ENCODE measurements at regions not wholly inside any gene's neighbourhood (a gene's known extent, or its start where the extent isn't known, plus 50 kb on each side); places are given as distances from the start of the nearest gene placed in this dataset.
"Not testable (repeated sequence)": the region's sequence is repeated elsewhere in the genome, so short reads cannot be mapped to it uniquely, and the experiment has no call there.

DNA sequence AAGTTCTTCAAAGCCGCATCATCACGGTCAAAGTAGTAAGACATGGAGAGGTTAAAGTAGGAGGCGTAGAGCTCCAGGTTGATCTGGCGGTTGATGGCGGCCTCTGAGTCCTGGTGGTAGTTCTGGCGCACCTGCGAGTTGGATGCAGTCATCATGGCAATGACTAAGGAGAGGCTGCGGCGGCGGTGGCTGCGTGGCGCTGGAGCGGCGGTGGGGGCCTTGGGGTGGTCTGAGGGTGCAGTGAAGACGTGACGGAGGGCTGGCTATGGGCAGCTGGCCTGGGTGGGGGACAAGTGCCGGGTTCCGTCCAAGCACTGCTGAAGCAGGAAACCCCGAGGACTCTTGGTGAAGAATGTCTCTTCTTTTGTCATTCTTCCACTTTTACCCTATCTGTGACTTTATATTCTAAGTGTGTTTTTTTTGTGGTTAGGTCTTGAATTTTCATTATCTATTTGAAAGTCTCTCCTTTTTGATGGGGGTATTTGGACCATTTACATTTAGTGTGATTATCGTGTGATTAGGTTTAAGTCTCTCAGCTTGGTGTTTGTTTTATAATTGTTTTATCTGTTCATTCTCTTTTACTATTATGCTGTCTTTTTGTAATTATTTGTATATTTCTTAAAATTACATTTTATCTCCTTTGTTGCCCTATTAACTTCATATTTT is 94.6 kb downstream of the TFAP2B start:
- no peak overlapping the region for H3K27ac ChIP-seq (ENCODE audit: low read depth, low read length)
- H3K9me3 ChIP-seq (ENCODE audit: control insufficient read depth, insufficient read depth, low read length), result peaks cover 5% of the 10 kb centered on the region
- ChIA-PET POLR2A (no interaction called here), CTCF (no interaction called here)
- DNase-seq (ENCODE audit: low read depth, low spot score), result no peak
- H3K27me3 ChIP-seq (ENCODE audit: control insufficient read depth, insufficient read depth, low read length), result no peaks in the 10 kb centered on the region
- TF ChIP-seq, protein P1, sequence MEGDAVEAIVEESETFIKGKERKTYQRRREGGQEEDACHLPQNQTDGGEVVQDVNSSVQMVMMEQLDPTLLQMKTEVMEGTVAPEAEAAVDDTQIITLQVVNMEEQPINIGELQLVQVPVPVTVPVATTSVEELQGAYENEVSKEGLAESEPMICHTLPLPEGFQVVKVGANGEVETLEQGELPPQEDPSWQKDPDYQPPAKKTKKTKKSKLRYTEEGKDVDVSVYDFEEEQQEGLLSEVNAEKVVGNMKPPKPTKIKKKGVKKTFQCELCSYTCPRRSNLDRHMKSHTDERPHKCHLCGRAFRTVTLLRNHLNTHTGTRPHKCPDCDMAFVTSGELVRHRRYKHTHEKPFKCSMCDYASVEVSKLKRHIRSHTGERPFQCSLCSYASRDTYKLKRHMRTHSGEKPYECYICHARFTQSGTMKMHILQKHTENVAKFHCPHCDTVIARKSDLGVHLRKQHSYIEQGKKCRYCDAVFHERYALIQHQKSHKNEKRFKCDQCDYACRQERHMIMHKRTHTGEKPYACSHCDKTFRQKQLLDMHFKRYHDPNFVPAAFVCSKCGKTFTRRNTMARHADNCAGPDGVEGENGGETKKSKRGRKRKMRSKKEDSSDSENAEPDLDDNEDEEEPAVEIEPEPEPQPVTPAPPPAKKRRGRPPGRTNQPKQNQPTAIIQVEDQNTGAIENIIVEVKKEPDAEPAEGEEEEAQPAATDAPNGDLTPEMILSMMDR (IDR thresholded peaks at IDR 0.05; ENCODE audit: low read depth, low read length), result no peak
- H3K4me3 ChIP-seq (ENCODE audit: low read depth, low read length), result no peak overlapping the region

DNA sequence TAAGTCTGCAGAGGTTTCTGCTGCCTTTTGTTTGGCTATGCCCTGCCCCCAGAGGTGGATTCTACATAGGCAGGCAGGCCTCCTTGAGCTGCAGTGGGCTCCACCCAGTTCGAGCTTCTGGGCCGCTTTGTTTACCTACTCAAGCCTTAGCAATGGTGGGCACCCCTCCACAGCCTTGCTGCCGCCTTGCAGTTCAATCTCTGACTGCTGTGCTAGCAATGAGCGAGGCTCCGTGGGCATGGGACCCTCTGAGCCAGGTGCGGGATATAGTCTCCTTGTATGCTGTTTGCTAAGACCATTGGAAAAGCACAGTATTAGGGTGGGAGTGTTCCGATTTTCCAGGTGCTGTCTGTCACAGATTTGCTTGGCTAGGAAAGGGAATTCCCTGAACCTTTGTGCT is 102.7 kb downstream of the TFAP2B start:
- DNase-seq (ENCODE audit: low read depth, low spot score); H3K27ac ChIP-seq (ENCODE audit: low read depth, low read length); CTCF ChIA-PET; POLR2A ChIA-PET; H3K27me3 ChIP-seq (ENCODE audit: control insufficient read depth, insufficient read depth, low read length); H3K4me3 ChIP-seq (ENCODE audit: low read depth, low read length): not testable (repeated sequence)
- H3K9me3 ChIP-seq (ENCODE audit: control insufficient read depth, insufficient read depth, low read length), result peaks cover 11% of the 10 kb centered on the region

DNA sequence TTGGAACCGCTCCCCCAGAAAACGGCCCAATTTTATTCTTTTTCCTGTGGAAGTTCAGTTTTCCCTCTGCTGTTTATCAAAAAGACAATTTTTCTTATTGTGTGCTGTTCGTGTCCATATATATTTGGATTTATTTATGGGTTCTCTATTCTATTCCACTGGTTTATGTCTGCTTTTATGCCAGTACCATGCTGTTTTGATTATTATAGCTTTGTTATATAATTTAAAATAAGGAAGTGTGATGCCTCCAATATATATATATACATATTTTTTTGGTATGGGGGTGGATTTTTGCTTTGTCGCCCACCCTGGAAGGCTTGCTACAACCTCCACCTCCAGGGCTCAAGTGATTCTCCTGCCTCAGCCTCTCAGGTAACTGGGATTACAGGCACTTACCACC is 103.3 kb downstream of the TFAP2B start:
- no peak overlapping the region for H3K27ac ChIP-seq (ENCODE audit: low read depth, low read length)
- POLR2A ChIA-PET, result no interaction called here

DNA sequence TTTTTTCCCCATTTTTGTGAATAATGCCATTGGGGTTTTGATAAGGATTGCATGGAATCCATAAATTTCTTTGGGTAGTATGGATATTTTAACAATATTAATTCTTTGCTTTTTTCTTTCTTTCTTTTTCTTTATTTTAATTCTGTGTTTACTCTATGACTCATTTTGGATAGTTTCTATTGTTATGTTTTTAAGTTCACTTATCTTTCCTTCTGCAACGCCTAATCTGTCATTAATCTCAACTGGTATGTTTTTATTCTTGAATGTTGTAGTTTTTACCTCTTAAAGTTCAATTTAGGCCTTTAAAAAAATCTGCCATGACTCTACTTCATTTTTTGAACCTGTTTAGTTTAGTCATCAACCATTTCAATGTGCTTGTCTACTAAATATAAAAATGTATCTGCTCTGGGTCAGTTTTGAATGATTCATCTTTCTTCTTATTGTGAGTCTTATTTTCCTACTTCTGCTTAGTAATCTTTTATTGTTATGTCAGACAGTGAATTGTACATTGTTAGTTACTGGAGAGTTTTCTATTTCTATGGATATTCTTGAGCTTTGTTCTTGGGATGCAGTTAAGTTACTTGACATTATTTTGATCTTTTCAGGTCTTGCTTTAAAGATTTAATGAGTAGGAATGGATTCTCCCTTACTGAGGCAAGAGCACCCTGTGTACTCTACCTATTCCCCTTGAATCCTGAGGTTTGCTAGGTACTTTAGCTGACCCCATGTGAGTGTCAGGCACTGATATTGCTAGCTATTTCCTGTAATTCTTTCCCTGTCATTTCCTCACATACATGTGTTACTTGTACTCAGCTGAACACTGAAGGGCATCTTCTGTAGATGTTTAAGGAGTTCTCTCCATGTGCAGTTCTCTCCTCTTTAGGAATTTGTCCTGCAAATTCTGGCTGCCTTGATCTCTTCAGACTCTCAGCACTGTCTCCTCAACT is 104.2 kb downstream of the TFAP2B start:
- H3K4me3 ChIP-seq (ENCODE audit: low read depth, low read length), result no peak overlapping the region
- no peak for DNase-seq (ENCODE audit: low read depth, low spot score)
- CTCF ChIA-PET, result no interaction called here
- H3K27me3 ChIP-seq (ENCODE audit: control insufficient read depth, insufficient read depth, low read length), result no peaks in the 10 kb centered on the region
- POLR2A ChIA-PET, result no interaction called here
- TF ChIP-seq, protein P1 (IDR thresholded peaks at IDR 0.05; ENCODE audit: low read depth, low read length), result no peak
- no peak overlapping the region for H3K27ac ChIP-seq (ENCODE audit: low read depth, low read length)
- H3K9me3 ChIP-seq (ENCODE audit: control insufficient read depth, insufficient read depth, low read length), result peaks cover 11% of the 10 kb centered on the region

More for the DNA sequence above, 103.3 kb downstream of the TFAP2B start:
- TF ChIP-seq, protein P1 (IDR thresholded peaks at IDR 0.05; ENCODE audit: low read depth, low read length), result no peak
- Histone ChIP-seq H3K27me3 (ENCODE audit: control insufficient read depth, insufficient read depth, low read length) (no peaks in the 10 kb centered on the region), H3K9me3 (ENCODE audit: control insufficient read depth, insufficient read depth, low read length) (peaks cover 11% of the 10 kb centered on the region), H3K4me3 (ENCODE audit: low read depth, low read length) (no peak overlapping the region)
- no peak for DNase-seq (ENCODE audit: low read depth, low spot score)
- CTCF ChIA-PET, result no interaction called here

DNA sequence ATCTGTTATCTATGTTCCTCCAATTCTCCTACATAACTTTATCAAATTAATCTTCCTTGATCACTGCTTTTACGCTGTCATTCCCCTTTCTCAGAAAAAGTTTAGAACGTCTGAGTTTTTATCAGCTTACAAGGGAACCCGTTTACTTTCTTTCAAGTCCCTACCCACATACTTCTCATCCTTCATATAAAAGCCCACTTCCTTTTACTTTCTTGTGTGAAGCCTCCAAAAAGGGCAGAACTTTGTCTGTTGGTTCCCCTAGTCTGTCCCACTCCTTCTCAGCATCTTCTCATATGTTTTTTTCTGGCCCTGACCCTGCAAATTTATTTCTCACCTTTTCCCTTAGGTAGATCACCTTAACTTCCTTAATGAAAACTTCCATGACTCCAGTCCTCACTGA is 106.1 kb downstream of the TFAP2B start:
- no peak for DNase-seq (ENCODE audit: low read depth, low spot score)

More for the DNA sequence above, 106.1 kb downstream of the TFAP2B start:
- ChIA-PET CTCF (no interaction called here), POLR2A (no interaction called here)
- Histone ChIP-seq H3K9me3 (ENCODE audit: control insufficient read depth, insufficient read depth, low read length) (peaks cover 11% of the 10 kb centered on the region), H3K4me3 (ENCODE audit: low read depth, low read length) (no peak overlapping the region), H3K27ac (ENCODE audit: low read depth, low read length) (no peak overlapping the region), H3K27me3 (ENCODE audit: control insufficient read depth, insufficient read depth, low read length) (no peaks in the 10 kb centered on the region)
- TF ChIP-seq, protein P1 (IDR thresholded peaks at IDR 0.05; ENCODE audit: low read depth, low read length), result no peak

Data from AG04450 (cell line).